GM12874 (cell line): ENCODE measurements at regions not wholly inside any gene's neighbourhood (a gene's known extent, or its start where the extent isn't known, plus 50 kb on each side); places are given as distances from the start of the nearest gene placed in this dataset.

Experiments used
- CTCF ChIP-seq: IDR thresholded peaks from 2 replicates; pipeline ENCODE4 v1.5.1; 2011; ENCODE audit warnings: low read depth, mild to moderate bottlenecking, control low read depth, low read length, moderate library complexity; ENCODE audit not compliant: insufficient read depth

GRCh38 chr3:182385356-182385755, 407.9 kb upstream of the ATP11B start:
- TF ChIP-seq CTCF = no peak

- TF ChIP-seq CTCF = no peak
Measured at GRCh38 chr3:182388506-182388905, 404.8 kb upstream of the ATP11B start.

- no peak for TF ChIP-seq CTCF
Measured at GRCh38 chr3:182389071-182389815, 404.1 kb upstream of the ATP11B start.

- no peak for TF ChIP-seq CTCF
Measured at GRCh38 chr3:182390421-182390820, 402.9 kb upstream of the ATP11B start.

GRCh38 chr3:182392182-182392937, 400.9 kb upstream of the ATP11B start:
- peak; percentile 10; the same call in 1 of the 2 replicates for TF ChIP-seq CTCF

GRCh38 chr3:182393151-182393550, 400.2 kb upstream of the ATP11B start:
- TF ChIP-seq CTCF = no peak

GRCh38 chr3:182393830-182394367, 399.4 kb upstream of the ATP11B start:
- TF ChIP-seq CTCF = no peak
